ENCODE measurements at regions not wholly inside any gene's neighbourhood (a gene's known extent, or its start where the extent isn't known, plus 50 kb on each side); places are given as distances from the start of the nearest gene placed in this dataset.

- TF ChIP-seq REST (IDR thresholded peaks at IDR 0.05) (no peak), FOSL2 (IDR thresholded peaks at IDR 0.05) (no peak), FOSL2 (CRISPR knock-in tag; IDR thresholded peaks at IDR 0.05) (no peak), TFCP2L1 (CRISPR knock-in tag; IDR thresholded peaks at IDR 0.05) (no peak), BCL3 (IDR thresholded peaks at IDR 0.05) (no peak)
Observed at GRCh38 chr5:126208691-126209090, 214.5 kb upstream of the GRAMD2B start (continued).

- DNase-seq (ENCODE audit: low read depth in 1 of 2, low spot score in 1 of 2): no peak
- Histone ChIP-seq H3K27ac (no peak overlapping the region), H3K4me1 (no peaks in the 10 kb centered on the region), H3K4me2 (no peak overlapping the region), H3K9me3 (no peaks in the 10 kb centered on the region), H3K4me3 (no peak overlapping the region)
- ATAC-seq: no peak
- ChIA-PET POLR2A (no interaction called here), CTCF (no interaction called here)
- WGBS (ENCODE audit: missing lambda C conversion rate): 8% methylated on average over 6 of the region's 6 CpGs
- TF ChIP-seq POLR2A (IDR thresholded peaks at IDR 0.05; ENCODE audit: low read length) (no peak), EP300 (IDR thresholded peaks at IDR 0.05) (no peak), SMC3 (IDR thresholded peaks at IDR 0.05) (no peak), HOXB5 (CRISPR knock-in tag; IDR thresholded peaks at IDR 0.05) (no peak), TP53 (CRISPR knock-in tag; IDR thresholded peaks at IDR 0.05) (no peak), RARB (CRISPR knock-in tag; IDR thresholded peaks at IDR 0.05) (no peak), FOXS1 (CRISPR knock-in tag; IDR thresholded peaks at IDR 0.05) (no peak), RFX5 (IDR thresholded peaks at IDR 0.05) (no peak), ELK1 (IDR thresholded peaks at IDR 0.05; ENCODE audit: low read depth, low read length) (no peak)
- TF ChIP-seq, protein P1, sequence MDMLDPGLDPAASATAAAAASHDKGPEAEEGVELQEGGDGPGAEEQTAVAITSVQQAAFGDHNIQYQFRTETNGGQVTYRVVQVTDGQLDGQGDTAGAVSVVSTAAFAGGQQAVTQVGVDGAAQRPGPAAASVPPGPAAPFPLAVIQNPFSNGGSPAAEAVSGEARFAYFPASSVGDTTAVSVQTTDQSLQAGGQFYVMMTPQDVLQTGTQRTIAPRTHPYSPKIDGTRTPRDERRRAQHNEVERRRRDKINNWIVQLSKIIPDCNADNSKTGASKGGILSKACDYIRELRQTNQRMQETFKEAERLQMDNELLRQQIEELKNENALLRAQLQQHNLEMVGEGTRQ (IDR thresholded peaks at IDR 0.05): no peak
- FAIRE-seq: no peak
Observed at GRCh38 chr5:126210955-126211354, 212.3 kb upstream of the GRAMD2B start.

DNA sequence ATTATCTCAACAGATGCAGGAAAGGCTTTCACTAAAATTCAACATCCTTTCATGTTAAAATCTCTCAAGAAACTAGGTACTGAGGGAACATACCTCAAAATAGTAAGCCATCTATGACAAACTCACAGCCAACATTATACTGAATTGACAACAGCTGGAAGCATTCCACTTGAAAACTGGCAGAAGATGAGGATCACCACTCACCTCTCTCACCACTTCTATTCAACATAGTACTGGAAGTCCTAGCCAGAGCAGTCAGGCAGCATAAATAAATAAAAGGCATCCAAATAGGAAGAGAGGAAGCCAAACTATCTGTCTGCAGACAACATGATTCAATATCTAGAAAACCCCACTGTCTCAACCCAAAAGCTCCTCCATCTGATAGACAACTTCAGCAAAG is 203.6 kb upstream of the GRAMD2B start:
- FAIRE-seq (no peak), ATAC-seq (no peak), DNase-seq (ENCODE audit: low read depth in 1 of 2, low spot score in 1 of 2) (no peak)
- TF ChIP-seq RCOR1 (IDR thresholded peaks at IDR 0.05; ENCODE audit: low read depth, low read length): no peak
- no peak for TF ChIP-seq SREBF2 (IDR thresholded peaks at IDR 0.05)
- TF ChIP-seq EP300 (IDR thresholded peaks at IDR 0.05): no peak
- TF ChIP-seq CTCF (IDR thresholded peaks at IDR 0.05): no peak
- no peak for TF ChIP-seq RFX5 (IDR thresholded peaks at IDR 0.05)
- TF ChIP-seq GATA3 (IDR thresholded peaks at IDR 0.05; ENCODE audit: borderline replicate concordance): no peak
- TF ChIP-seq JUN (IDR thresholded peaks at IDR 0.05): no peak
- TF ChIP-seq, protein P2, sequence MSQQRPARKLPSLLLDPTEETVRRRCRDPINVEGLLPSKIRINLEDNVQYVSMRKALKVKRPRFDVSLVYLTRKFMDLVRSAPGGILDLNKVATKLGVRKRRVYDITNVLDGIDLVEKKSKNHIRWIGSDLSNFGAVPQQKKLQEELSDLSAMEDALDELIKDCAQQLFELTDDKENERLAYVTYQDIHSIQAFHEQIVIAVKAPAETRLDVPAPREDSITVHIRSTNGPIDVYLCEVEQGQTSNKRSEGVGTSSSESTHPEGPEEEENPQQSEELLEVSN (IDR thresholded peaks at IDR 0.05; ENCODE audit: borderline replicate concordance, low read depth): no peak
- TF ChIP-seq, protein P1 (IDR thresholded peaks at IDR 0.05): no peak
- TF ChIP-seq MAZ (IDR thresholded peaks at IDR 0.05; ENCODE audit: borderline replicate concordance, low read depth, low read length): no peak
- no peak for TF ChIP-seq CEBPB (IDR thresholded peaks at IDR 0.05)
- no peak for TF ChIP-seq ZSCAN20 (CRISPR knock-in tag; IDR thresholded peaks at IDR 0.05)
- TF ChIP-seq ZNF302 (CRISPR knock-in tag; IDR thresholded peaks at IDR 0.05): no peak
- ChIA-PET POLR2A (no interaction called here), CTCF (no interaction called here)
- Histone ChIP-seq H3K9me3 (no peaks in the 10 kb centered on the region), H3K4me2 (no peak overlapping the region), H3K4me1 (no peaks in the 10 kb centered on the region), H3K4me3 (no peak overlapping the region), H3K27ac (no peak overlapping the region)
